ENCODE measurements at regions not wholly inside any gene's neighbourhood (a gene's known extent, or its start where the extent isn't known, plus 50 kb on each side); places are given as distances from the start of the nearest gene placed in this dataset.

GRCh38 chr5:8585230-8586018 lies 716.5 kb downstream of the MTRR start:
- no peaks in the 10 kb centered on the region for H3K36me3 Mint-ChIP-seq (ENCODE audit: low read depth)
- no peaks in the 10 kb centered on the region for H3K4me1 Mint-ChIP-seq (ENCODE audit: low read depth)
- no peaks in the 10 kb centered on the region for H3K27me3 Mint-ChIP-seq
- H3K4me3 Mint-ChIP-seq = no peak overlapping the region
- H3K27ac Mint-ChIP-seq = no peak overlapping the region
- H3K9me3 Mint-ChIP-seq = peaks cover 4% of the 10 kb centered on the region

GRCh38 chr5:8590959-8591358 lies 722.0 kb downstream of the MTRR start:
- peaks cover 4% of the 10 kb centered on the region for H3K9me3 Mint-ChIP-seq
- no peak overlapping the region for H3K27ac Mint-ChIP-seq
- H3K27me3 Mint-ChIP-seq = no peaks in the 10 kb centered on the region
- H3K4me1 Mint-ChIP-seq (ENCODE audit: low read depth) = no peaks in the 10 kb centered on the region
- H3K4me3 Mint-ChIP-seq = no peak overlapping the region
- H3K36me3 Mint-ChIP-seq (ENCODE audit: low read depth) = no peaks in the 10 kb centered on the region

- H3K27me3 Mint-ChIP-seq = no peaks in the 10 kb centered on the region
- H3K9me3 Mint-ChIP-seq = peaks cover 4% of the 10 kb centered on the region
- H3K36me3 Mint-ChIP-seq (ENCODE audit: low read depth) = no peaks in the 10 kb centered on the region
- no peak overlapping the region for H3K4me3 Mint-ChIP-seq
- H3K27ac Mint-ChIP-seq = no peak overlapping the region
- no peaks in the 10 kb centered on the region for H3K4me1 Mint-ChIP-seq (ENCODE audit: low read depth)
These were observed 729.4 kb downstream of the MTRR start for GRCh38 chr5:8598356-8598755.

GRCh38 chr5:8598996-8599395 lies 730.0 kb downstream of the MTRR start:
- H3K4me3 Mint-ChIP-seq = no peak overlapping the region
- H3K27me3 Mint-ChIP-seq = no peaks in the 10 kb centered on the region
- H3K9me3 Mint-ChIP-seq = peaks cover 4% of the 10 kb centered on the region
- no peak overlapping the region for H3K27ac Mint-ChIP-seq
- no peaks in the 10 kb centered on the region for H3K4me1 Mint-ChIP-seq (ENCODE audit: low read depth)
- H3K36me3 Mint-ChIP-seq (ENCODE audit: low read depth) = no peaks in the 10 kb centered on the region

GRCh38 chr5:8600843-8601242 lies 731.9 kb downstream of the MTRR start:
- H3K27ac Mint-ChIP-seq = no peak overlapping the region
- H3K9me3 Mint-ChIP-seq = peaks cover 6% of the 10 kb centered on the region
- no peaks in the 10 kb centered on the region for H3K4me1 Mint-ChIP-seq (ENCODE audit: low read depth)
- no peaks in the 10 kb centered on the region for H3K36me3 Mint-ChIP-seq (ENCODE audit: low read depth)
- no peaks in the 10 kb centered on the region for H3K27me3 Mint-ChIP-seq
- H3K4me3 Mint-ChIP-seq = no peak overlapping the region

- H3K4me3 Mint-ChIP-seq = no peak overlapping the region
- H3K27ac Mint-ChIP-seq = no peak overlapping the region
- H3K36me3 Mint-ChIP-seq (ENCODE audit: low read depth) = no peaks in the 10 kb centered on the region
- no peaks in the 10 kb centered on the region for H3K27me3 Mint-ChIP-seq
- no peaks in the 10 kb centered on the region for H3K4me1 Mint-ChIP-seq (ENCODE audit: low read depth)
- H3K9me3 Mint-ChIP-seq = peaks cover 6% of the 10 kb centered on the region
These were observed 732.9 kb downstream of the MTRR start for GRCh38 chr5:8601831-8602354.

- Mint-ChIP-seq H3K4me1 (ENCODE audit: low read depth) (no peaks in the 10 kb centered on the region), H3K27ac (no peak overlapping the region)
These were observed 737.3 kb downstream of the MTRR start for GRCh38 chr5:8606231-8606630.

GRCh38 chr5:8611067-8611466 lies 742.1 kb downstream of the MTRR start:
- Mint-ChIP-seq H3K27me3 (no peaks in the 10 kb centered on the region), H3K27ac (no peak overlapping the region), H3K4me1 (ENCODE audit: low read depth) (no peaks in the 10 kb centered on the region), H3K9me3 (peaks cover 17% of the 10 kb centered on the region), H3K36me3 (ENCODE audit: low read depth) (no peaks in the 10 kb centered on the region), H3K4me3 (no peak overlapping the region)

More at GRCh38 chr5:8606231-8606630, 737.3 kb downstream of the MTRR start:
- Mint-ChIP-seq H3K4me3 (no peak overlapping the region), H3K9me3 (peaks cover 8% of the 10 kb centered on the region), H3K36me3 (ENCODE audit: low read depth) (no peaks in the 10 kb centered on the region), H3K27me3 (no peaks in the 10 kb centered on the region)

- H3K9me3 Mint-ChIP-seq = peaks cover 17% of the 10 kb centered on the region
- no peaks in the 10 kb centered on the region for H3K36me3 Mint-ChIP-seq (ENCODE audit: low read depth)
- no peak overlapping the region for H3K27ac Mint-ChIP-seq
- no peaks in the 10 kb centered on the region for H3K27me3 Mint-ChIP-seq
- no peak overlapping the region for H3K4me3 Mint-ChIP-seq
- H3K4me1 Mint-ChIP-seq (ENCODE audit: low read depth) = no peaks in the 10 kb centered on the region
These were observed 744.2 kb downstream of the MTRR start for GRCh38 chr5:8613078-8613685.

- no peak overlapping the region for H3K27ac Mint-ChIP-seq
- H3K4me3 Mint-ChIP-seq = no peak overlapping the region
- no peaks in the 10 kb centered on the region for H3K27me3 Mint-ChIP-seq
- peaks cover 12% of the 10 kb centered on the region for H3K9me3 Mint-ChIP-seq
- no peaks in the 10 kb centered on the region for H3K36me3 Mint-ChIP-seq (ENCODE audit: low read depth)
- no peaks in the 10 kb centered on the region for H3K4me1 Mint-ChIP-seq (ENCODE audit: low read depth)
These were observed 746.4 kb downstream of the MTRR start for GRCh38 chr5:8615142-8615858.

GRCh38 chr5:8628521-8628920 lies 759.6 kb downstream of the MTRR start:
- no peak overlapping the region for H3K27ac Mint-ChIP-seq
- H3K9me3 Mint-ChIP-seq = peaks cover under 1% of the 10 kb centered on the region
- H3K4me3 Mint-ChIP-seq = no peak overlapping the region

GRCh38 chr5:8633259-8633658 lies 764.3 kb downstream of the MTRR start:
- peaks cover 2% of the 10 kb centered on the region for H3K9me3 Mint-ChIP-seq
- no peak overlapping the region for H3K4me3 Mint-ChIP-seq
- H3K27ac Mint-ChIP-seq = no peak overlapping the region
- H3K36me3 Mint-ChIP-seq (ENCODE audit: low read depth) = no peaks in the 10 kb centered on the region
- no peaks in the 10 kb centered on the region for H3K4me1 Mint-ChIP-seq (ENCODE audit: low read depth)
- H3K27me3 Mint-ChIP-seq = no peaks in the 10 kb centered on the region

More at GRCh38 chr5:8628521-8628920, 759.6 kb downstream of the MTRR start:
- Mint-ChIP-seq H3K36me3 (ENCODE audit: low read depth) (no peaks in the 10 kb centered on the region), H3K27me3 (no peaks in the 10 kb centered on the region), H3K4me1 (ENCODE audit: low read depth) (no peaks in the 10 kb centered on the region)

GRCh38 chr5:8633696-8634095 lies 764.7 kb downstream of the MTRR start:
- Mint-ChIP-seq H3K4me3 (no peak overlapping the region), H3K9me3 (peaks cover 5% of the 10 kb centered on the region), H3K27ac (no peak overlapping the region), H3K4me1 (ENCODE audit: low read depth) (no peaks in the 10 kb centered on the region), H3K27me3 (no peaks in the 10 kb centered on the region), H3K36me3 (ENCODE audit: low read depth) (no peaks in the 10 kb centered on the region)

- H3K4me3 Mint-ChIP-seq = no peak overlapping the region
- H3K27ac Mint-ChIP-seq = no peak overlapping the region
- no peaks in the 10 kb centered on the region for H3K36me3 Mint-ChIP-seq (ENCODE audit: low read depth)
- peaks cover 5% of the 10 kb centered on the region for H3K9me3 Mint-ChIP-seq
- no peaks in the 10 kb centered on the region for H3K27me3 Mint-ChIP-seq
- H3K4me1 Mint-ChIP-seq (ENCODE audit: low read depth) = no peaks in the 10 kb centered on the region
These were observed 765.3 kb downstream of the MTRR start for GRCh38 chr5:8634219-8634618.

All from stimulated activated naive CD8-positive, alpha-beta T cell treated with anti-CD3 and anti-CD28 coated beads, Interleukin-15, Interleukin-2, amounts not matched to agents 100 ng/mL and 50 ng/mL, for 24 hours (primary cell).